ENCODE measurements at regions not wholly inside any gene's neighbourhood (a gene's known extent, or its start where the extent isn't known, plus 50 kb on each side); places are given as distances from the start of the nearest gene placed in this dataset.

DNA sequence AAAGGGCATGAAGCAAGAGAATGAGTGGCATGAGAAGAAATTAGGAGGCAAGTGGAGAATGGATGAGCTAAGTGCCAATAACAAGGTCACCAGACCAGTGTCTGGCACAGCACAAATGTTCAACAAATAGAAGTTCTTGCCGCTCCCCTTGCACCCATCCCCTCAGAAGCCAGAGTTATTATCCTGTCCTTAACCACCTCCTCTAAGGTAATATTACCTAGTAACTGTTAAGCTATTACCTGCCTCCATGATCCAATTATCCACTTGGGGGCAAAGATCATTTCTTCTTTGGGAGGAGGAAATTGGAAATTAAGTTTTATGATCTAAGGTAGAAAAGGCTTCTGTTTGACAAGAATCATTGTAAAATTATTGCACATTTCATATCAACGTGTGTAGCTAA, 133.8 kb downstream of the FOXA2 start:
- H3K36me3 ChIP-seq (ENCODE audit: insufficient read depth, low read length) = no peaks in the 10 kb centered on the region
- no peaks in the 10 kb centered on the region for H3K9me3 ChIP-seq (ENCODE audit: insufficient read depth, low read depth, low read length)
- H3K9ac ChIP-seq (ENCODE audit: low read depth, low read length) = no peak overlapping the region
- no peak overlapping the region for H3K27ac ChIP-seq (ENCODE audit: low read depth, low read length)
- WGBS = 97% methylated on average over 1 of the region's 2 CpGs
- no peak overlapping the region for H3K4me3 ChIP-seq (ENCODE audit: low read length)
- peaks cover 4% of the 10 kb centered on the region; the same call in 1 of the 2 replicates for H3K4me1 ChIP-seq (ENCODE audit: insufficient read depth, low read length)
- H3K27me3 ChIP-seq (ENCODE audit: insufficient read depth, low read length) = peaks cover 96% of the 10 kb centered on the region

DNA sequence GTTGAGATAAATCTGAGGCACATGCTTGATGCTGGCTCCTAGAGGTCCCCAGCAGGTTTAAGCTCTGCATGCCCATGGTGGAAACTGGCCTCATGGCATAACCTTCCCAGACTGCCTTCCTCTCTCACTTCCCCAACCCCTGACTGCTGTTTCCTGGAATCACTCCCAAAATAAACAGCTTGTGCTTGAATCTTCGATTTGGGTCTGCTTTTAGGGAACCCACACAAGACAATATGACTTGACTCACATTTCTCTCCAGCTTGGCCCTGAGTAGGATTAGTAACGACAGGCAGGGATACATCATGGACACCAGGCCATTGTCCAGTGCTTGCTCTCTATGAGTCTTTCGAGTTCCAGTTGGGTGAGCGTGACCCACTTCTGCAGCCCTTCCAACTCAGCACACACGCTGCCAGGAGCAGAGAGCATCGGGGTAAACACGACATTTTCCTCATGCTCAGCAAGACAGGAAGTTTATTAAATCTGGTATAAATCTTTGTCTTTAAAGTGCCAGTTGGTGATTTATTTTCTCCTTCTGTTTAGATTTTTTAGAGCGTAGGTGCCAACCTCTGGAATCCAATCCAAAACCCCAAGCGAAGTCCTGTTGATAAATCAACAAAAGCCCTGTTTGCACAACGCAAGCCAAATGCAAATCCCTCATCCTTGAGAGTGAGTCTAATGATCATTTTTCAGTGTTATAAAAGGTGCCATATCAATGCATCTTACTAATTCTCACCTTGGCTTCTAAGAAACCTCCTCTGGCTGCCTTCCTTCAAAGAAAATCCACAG, 135.0 kb downstream of the FOXA2 start:
- WGBS = 92% methylated on average over 9 of the region's 10 CpGs
- H3K9me3 ChIP-seq (ENCODE audit: insufficient read depth, low read depth, low read length) = no peaks in the 10 kb centered on the region
- no peak overlapping the region for H3K9ac ChIP-seq (ENCODE audit: low read depth, low read length)
- H3K36me3 ChIP-seq (ENCODE audit: insufficient read depth, low read length) = no peaks in the 10 kb centered on the region
- no peaks in the 10 kb centered on the region for H3K4me1 ChIP-seq (ENCODE audit: insufficient read depth, low read length)
- H3K27ac ChIP-seq (ENCODE audit: low read depth, low read length) = no peak overlapping the region
- H3K4me3 ChIP-seq (ENCODE audit: low read length) = no peak overlapping the region
- H3K27me3 ChIP-seq (ENCODE audit: insufficient read depth, low read length) = peaks cover 95% of the 10 kb centered on the region

DNA sequence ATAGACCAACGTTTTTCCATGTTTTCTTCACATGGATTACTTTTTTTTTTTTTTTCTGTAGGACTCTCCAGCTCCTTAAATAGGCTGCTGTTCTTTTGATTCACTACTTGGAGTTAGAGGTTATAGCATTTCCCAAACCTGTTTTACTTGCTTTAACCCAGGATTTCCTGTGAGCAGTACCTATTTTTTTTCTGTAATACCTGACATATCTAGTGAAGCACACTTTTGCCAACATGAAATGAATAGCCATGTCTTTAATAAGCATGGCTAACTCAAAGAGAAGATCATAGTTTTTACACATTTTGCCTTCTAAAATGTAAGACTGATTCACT, 137.0 kb downstream of the FOXA2 start:
- Histone ChIP-seq H3K4me3 (ENCODE audit: low read length) (no peak overlapping the region), H3K36me3 (ENCODE audit: insufficient read depth, low read length) (no peaks in the 10 kb centered on the region), H3K4me1 (ENCODE audit: insufficient read depth, low read length) (no peaks in the 10 kb centered on the region), H3K27me3 (ENCODE audit: insufficient read depth, low read length) (peaks cover 79% of the 10 kb centered on the region), H3K9ac (ENCODE audit: low read depth, low read length) (no peak overlapping the region), H3K9me3 (ENCODE audit: insufficient read depth, low read depth, low read length) (no peaks in the 10 kb centered on the region), H3K27ac (ENCODE audit: low read depth, low read length) (no peak overlapping the region)
- WGBS = 50% methylated on average over 1 of the region's 1 CpG

DNA sequence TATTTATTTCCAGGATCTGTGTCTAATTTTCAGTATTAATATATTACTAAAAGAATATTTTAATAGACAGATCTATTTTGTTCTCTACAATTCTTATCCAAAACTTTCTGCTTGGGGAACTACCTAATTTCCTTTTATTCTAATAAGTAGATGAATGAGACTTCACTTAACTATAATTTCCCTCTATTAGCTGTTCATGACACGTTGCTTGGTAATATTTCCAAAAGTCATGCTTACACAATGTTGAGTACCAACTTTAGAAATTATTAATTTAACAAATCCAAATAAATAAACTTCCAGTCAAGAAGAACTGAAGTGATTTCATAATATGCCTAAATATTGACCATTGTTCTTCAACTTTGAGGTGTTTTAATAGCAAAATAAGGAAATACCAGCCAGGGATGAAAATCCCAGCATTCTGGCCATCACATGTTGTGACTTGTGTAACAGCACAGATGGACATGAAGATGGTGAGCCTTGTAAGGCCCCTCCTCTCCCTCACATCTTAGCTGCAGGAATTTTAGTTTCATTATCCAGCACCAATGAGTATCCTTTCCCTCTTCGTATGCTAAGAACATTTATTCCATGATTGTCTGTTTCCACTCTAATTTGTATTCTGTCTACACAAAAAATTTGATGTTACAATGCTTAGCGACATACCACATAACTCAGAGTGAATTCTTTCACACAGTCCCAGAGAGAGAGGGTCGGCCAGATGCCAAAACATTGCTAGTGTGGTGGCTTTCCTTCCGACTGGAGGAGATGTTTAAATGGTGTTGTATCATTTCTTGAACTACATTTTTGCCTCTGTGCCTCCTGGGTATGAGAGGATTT, 137.5 kb downstream of the FOXA2 start:
- H3K9me3 ChIP-seq (ENCODE audit: insufficient read depth, low read depth, low read length) = no peaks in the 10 kb centered on the region
- peaks cover 75% of the 10 kb centered on the region for H3K27me3 ChIP-seq (ENCODE audit: insufficient read depth, low read length)
- no peak overlapping the region for H3K4me3 ChIP-seq (ENCODE audit: low read length)
- H3K9ac ChIP-seq (ENCODE audit: low read depth, low read length) = no peak overlapping the region
- H3K4me1 ChIP-seq (ENCODE audit: insufficient read depth, low read length) = no peaks in the 10 kb centered on the region
- H3K27ac ChIP-seq (ENCODE audit: low read depth, low read length) = no peak overlapping the region
- WGBS = 91% methylated on average over 5 of the region's 5 CpGs
- no peaks in the 10 kb centered on the region for H3K36me3 ChIP-seq (ENCODE audit: insufficient read depth, low read length)

DNA sequence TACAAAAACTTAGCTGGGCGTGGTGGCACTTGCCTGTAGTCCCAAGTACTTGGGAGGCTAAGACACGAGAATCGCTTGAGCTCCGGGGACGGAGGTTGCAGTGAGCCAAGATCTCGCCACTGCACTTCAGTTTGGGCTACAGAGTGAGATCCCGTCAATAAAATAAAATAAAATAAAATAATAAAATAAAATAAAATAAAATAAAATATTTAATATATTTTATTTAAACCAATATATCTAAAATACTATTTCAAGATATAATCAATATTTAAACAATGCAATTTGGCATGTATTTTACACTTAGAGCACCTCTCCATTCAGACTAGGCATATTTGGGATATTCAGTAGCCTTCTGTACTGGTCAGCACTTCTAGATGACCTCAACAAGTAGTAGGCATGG, 142.1 kb downstream of the FOXA2 start:
- H3K9me3 ChIP-seq (ENCODE audit: insufficient read depth, low read depth, low read length) = no peaks in the 10 kb centered on the region
- peaks cover 52% of the 10 kb centered on the region; the same call in 1 of the 2 replicates for H3K27me3 ChIP-seq (ENCODE audit: insufficient read depth, low read length)
- H3K4me3 ChIP-seq (ENCODE audit: low read length) = no peak overlapping the region
- no peak overlapping the region for H3K27ac ChIP-seq (ENCODE audit: low read depth, low read length)
- WGBS = 97% methylated on average over 6 of the region's 7 CpGs
- H3K9ac ChIP-seq (ENCODE audit: low read depth, low read length) = no peak overlapping the region
- H3K4me1 ChIP-seq (ENCODE audit: insufficient read depth, low read length) = peaks cover 7% of the 10 kb centered on the region
- no peaks in the 10 kb centered on the region for H3K36me3 ChIP-seq (ENCODE audit: insufficient read depth, low read length)

DNA sequence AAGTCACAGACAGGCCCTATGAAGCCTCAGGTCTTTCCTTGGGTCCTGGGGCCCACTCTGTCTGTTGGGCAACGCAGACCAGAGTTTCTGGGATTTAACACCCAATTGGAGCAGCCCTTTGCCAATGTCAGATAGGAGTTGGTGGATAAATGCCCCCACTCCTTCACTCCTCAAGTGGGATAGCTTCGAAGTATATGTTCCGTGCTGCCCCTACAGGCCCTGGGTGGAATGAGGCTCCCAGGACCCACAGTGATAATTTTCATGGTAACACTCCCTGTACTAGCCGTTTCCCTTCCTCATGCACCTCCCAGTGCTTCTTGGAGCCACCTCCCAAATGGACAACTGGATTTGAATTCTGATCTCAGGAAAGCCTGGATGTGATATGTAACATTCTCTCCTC, 145.4 kb downstream of the FOXA2 start:
- Histone ChIP-seq H3K4me3 (ENCODE audit: low read length) (no peak overlapping the region), H3K4me1 (ENCODE audit: insufficient read depth, low read length) (peaks cover 7% of the 10 kb centered on the region), H3K9ac (ENCODE audit: low read depth, low read length) (no peak overlapping the region), H3K9me3 (ENCODE audit: insufficient read depth, low read depth, low read length) (no peaks in the 10 kb centered on the region), H3K27ac (ENCODE audit: low read depth, low read length) (no peak overlapping the region), H3K36me3 (ENCODE audit: insufficient read depth, low read length) (no peaks in the 10 kb centered on the region), H3K27me3 (ENCODE audit: insufficient read depth, low read length) (peaks cover 55% of the 10 kb centered on the region)
- WGBS = 78% methylated on average over 4 of the region's 4 CpGs

DNA sequence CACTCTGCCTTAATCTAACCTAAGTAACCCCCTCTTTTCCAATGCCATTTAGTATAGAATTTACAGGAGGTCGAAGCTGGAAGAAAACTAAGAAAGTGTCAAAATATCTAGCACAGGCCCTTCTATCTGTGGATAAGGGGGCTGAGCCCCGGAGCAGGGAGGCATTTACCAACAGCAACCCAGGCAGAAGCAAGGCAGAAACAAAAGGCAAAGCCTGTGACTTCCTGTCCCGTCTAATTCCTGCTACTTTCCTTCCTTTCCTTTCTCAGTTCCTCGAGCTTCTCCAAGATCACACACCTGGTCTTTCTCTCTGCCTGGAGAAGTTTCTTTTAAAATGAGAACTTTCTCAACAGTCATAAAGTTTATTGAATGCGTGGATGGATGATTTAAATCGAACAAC, 146.0 kb downstream of the FOXA2 start:
- Histone ChIP-seq H3K36me3 (ENCODE audit: insufficient read depth, low read length) (no peaks in the 10 kb centered on the region), H3K4me3 (ENCODE audit: low read length) (no peak overlapping the region), H3K9me3 (ENCODE audit: insufficient read depth, low read depth, low read length) (no peaks in the 10 kb centered on the region), H3K4me1 (ENCODE audit: insufficient read depth, low read length) (peaks cover 7% of the 10 kb centered on the region), H3K27me3 (ENCODE audit: insufficient read depth, low read length) (peaks cover 61% of the 10 kb centered on the region), H3K9ac (ENCODE audit: low read depth, low read length) (no peak overlapping the region), H3K27ac (ENCODE audit: low read depth, low read length) (no peak overlapping the region)
- WGBS = 44% methylated on average over 4 of the region's 6 CpGs

DNA sequence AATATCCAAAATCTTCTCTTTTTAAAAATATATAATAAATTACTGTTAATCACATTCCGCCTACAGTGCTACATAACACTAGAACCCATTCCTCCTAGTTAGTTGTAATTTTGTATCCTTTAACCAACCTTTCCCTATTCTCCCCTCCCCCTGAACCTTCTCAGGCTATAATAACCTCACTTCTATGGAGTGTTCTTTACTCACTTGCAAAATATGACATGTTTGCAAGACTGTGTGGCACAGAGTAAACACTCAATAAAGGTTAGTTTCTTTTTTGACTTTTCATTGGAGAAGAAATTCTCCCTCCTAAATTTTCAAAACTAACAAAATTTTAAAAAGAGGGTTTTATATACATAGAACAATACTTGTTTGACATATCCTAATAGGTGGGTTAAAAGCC, 147.0 kb downstream of the FOXA2 start:
- H3K4me1 ChIP-seq (ENCODE audit: insufficient read depth, low read length) = peaks cover 7% of the 10 kb centered on the region
- no peak overlapping the region for H3K9ac ChIP-seq (ENCODE audit: low read depth, low read length)
- H3K4me3 ChIP-seq (ENCODE audit: low read length) = no peak overlapping the region
- H3K27me3 ChIP-seq (ENCODE audit: insufficient read depth, low read length) = peaks cover 70% of the 10 kb centered on the region
- H3K36me3 ChIP-seq (ENCODE audit: insufficient read depth, low read length) = no peaks in the 10 kb centered on the region
- WGBS = 100% methylated on average over 1 of the region's 1 CpG
- H3K9me3 ChIP-seq (ENCODE audit: insufficient read depth, low read depth, low read length) = no peaks in the 10 kb centered on the region
- no peak overlapping the region for H3K27ac ChIP-seq (ENCODE audit: low read depth, low read length)

DNA sequence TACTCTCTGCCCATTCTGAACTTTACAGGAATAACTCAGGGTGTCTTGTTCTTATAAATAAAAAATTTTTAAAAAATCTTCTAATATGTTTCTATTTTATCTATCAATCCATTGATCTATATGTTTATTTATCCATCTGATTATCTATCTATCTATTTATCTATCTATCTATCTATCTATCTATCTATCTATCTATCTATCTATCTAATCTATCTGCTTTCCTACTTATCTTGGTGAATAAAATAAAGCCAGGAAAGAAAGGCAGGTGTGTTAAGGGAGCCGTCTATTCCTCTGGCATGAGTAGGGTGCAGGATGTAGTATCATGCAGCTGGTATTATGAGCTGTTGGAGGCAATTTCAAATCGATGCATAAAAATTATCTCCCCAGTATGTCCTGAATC, 153.0 kb downstream of the FOXA2 start:
- no peak overlapping the region for H3K27ac ChIP-seq (ENCODE audit: low read depth, low read length)
- H3K4me3 ChIP-seq (ENCODE audit: low read length) = no peak overlapping the region
- peaks cover 99% of the 10 kb centered on the region for H3K27me3 ChIP-seq (ENCODE audit: insufficient read depth, low read length)
- no peaks in the 10 kb centered on the region for H3K36me3 ChIP-seq (ENCODE audit: insufficient read depth, low read length)
- H3K9ac ChIP-seq (ENCODE audit: low read depth, low read length) = no peak overlapping the region
- WGBS = 100% methylated on average over 2 of the region's 2 CpGs
- peaks cover 4% of the 10 kb centered on the region; the same call in 1 of the 2 replicates for H3K9me3 ChIP-seq (ENCODE audit: insufficient read depth, low read depth, low read length)
- peaks cover 16% of the 10 kb centered on the region for H3K4me1 ChIP-seq (ENCODE audit: insufficient read depth, low read length)

DNA sequence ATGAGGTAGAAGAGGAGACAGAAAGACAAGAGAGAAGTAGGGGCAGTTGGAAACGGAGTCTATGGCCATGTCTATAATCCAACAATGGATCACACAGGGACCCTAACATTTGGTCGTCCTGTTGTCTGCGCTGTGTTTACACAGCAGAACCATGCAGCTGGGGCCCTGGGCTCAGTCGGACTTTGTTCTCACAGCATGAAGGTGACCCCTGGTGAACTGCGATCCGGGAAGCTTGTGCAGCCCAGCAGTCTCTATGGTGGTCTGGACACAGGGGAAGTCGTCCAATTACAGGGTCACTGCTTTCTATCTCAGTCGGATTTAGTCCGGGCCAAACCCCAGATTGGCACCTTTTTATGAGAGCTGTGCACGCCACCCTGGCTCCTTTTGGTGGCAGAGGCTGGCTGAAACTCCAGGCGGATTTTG, 153.6 kb downstream of the FOXA2 start:
- no peak overlapping the region for H3K4me3 ChIP-seq (ENCODE audit: low read length)
- H3K9ac ChIP-seq (ENCODE audit: low read depth, low read length) = no peak overlapping the region
- peaks cover 16% of the 10 kb centered on the region for H3K4me1 ChIP-seq (ENCODE audit: insufficient read depth, low read length)
- 38% methylated on average over 11 of the region's 11 CpGs for WGBS
- no peak overlapping the region for H3K27ac ChIP-seq (ENCODE audit: low read depth, low read length)
- H3K9me3 ChIP-seq (ENCODE audit: insufficient read depth, low read depth, low read length) = peaks cover 6% of the 10 kb centered on the region; the same call in 1 of the 2 replicates
- H3K36me3 ChIP-seq (ENCODE audit: insufficient read depth, low read length) = no peaks in the 10 kb centered on the region
- H3K27me3 ChIP-seq (ENCODE audit: insufficient read depth, low read length) = peaks cover 99% of the 10 kb centered on the region

DNA sequence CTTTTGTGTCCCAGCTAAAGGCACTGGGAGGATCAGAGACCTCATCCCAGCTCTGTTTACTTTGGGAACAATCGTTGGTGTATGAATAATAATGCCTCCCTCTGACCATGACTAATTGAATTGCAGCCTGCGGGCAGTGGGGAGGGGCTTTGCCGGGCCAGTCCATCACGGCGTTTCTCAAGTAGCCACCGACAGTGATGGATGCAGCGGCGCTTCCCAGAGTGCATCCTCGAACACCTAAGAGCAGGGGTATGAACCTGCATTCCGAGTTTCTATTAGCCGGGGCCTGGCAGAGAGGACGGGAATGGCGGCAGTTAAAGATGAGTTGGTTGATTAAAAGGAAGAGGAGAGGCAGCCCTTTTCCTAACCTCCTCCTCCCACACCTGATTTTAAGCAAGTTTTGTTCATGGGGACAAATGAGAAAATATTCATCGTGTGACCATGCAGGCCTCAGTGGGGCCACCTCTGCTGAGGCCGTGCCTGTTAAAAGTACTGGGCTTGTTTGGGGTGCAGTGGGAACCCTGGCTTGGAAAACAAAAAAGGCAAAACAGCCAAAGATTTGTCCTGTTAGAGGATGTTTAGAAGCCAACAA, 154.1 kb downstream of the FOXA2 start:
- no peaks in the 10 kb centered on the region for H3K36me3 ChIP-seq (ENCODE audit: insufficient read depth, low read length)
- H3K4me1 ChIP-seq (ENCODE audit: insufficient read depth, low read length) = peaks cover 16% of the 10 kb centered on the region
- H3K27ac ChIP-seq (ENCODE audit: low read depth, low read length) = no peak overlapping the region
- WGBS = 5% methylated on average over 13 of the region's 15 CpGs
- no peak overlapping the region for H3K4me3 ChIP-seq (ENCODE audit: low read length)
- no peak overlapping the region for H3K9ac ChIP-seq (ENCODE audit: low read depth, low read length)
- peaks cover 6% of the 10 kb centered on the region; the same call in 1 of the 2 replicates for H3K9me3 ChIP-seq (ENCODE audit: insufficient read depth, low read depth, low read length)
- H3K27me3 ChIP-seq (ENCODE audit: insufficient read depth, low read length) = peaks cover 99% of the 10 kb centered on the region

Data from HUES64 (cell line).